ENCODE measurements at regions not wholly inside any gene's neighbourhood (a gene's known extent, or its start where the extent isn't known, plus 50 kb on each side); places are given as distances from the start of the nearest gene placed in this dataset.

DNA sequence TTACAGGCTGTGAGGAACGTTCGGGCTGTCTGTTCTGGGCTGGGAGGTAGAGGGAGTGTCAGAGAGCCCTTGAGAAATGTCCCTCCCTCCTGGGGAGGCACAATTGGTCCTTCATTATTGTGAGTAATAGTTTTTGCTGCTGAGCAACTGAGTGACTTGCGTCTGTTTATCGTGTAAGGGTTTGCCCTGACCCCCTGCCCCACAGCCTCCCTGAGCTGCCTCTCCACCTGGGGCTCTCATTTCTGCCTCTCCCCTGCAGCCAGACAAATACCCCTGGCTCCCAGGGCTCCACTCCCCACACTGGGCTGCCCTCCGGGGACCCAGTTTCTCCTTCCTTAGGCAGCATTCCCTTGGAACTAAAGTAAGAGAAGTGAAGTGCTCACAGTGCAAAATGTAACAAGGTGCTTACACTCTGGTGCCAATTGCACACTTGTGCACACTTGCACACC lies 174.9 kb upstream of the MVB12B start:
- TF ChIP-seq EZH2 (IDR thresholded peaks at IDR 0.05; ENCODE audit: low read depth), result no peak
- TF ChIP-seq, protein P1, sequence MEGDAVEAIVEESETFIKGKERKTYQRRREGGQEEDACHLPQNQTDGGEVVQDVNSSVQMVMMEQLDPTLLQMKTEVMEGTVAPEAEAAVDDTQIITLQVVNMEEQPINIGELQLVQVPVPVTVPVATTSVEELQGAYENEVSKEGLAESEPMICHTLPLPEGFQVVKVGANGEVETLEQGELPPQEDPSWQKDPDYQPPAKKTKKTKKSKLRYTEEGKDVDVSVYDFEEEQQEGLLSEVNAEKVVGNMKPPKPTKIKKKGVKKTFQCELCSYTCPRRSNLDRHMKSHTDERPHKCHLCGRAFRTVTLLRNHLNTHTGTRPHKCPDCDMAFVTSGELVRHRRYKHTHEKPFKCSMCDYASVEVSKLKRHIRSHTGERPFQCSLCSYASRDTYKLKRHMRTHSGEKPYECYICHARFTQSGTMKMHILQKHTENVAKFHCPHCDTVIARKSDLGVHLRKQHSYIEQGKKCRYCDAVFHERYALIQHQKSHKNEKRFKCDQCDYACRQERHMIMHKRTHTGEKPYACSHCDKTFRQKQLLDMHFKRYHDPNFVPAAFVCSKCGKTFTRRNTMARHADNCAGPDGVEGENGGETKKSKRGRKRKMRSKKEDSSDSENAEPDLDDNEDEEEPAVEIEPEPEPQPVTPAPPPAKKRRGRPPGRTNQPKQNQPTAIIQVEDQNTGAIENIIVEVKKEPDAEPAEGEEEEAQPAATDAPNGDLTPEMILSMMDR (conservative IDR thresholded peaks at IDR 0.05), result no peak
